ENCODE measurements at regions not wholly inside any gene's neighbourhood (a gene's known extent, or its start where the extent isn't known, plus 50 kb on each side); places are given as distances from the start of the nearest gene placed in this dataset.

DNA sequence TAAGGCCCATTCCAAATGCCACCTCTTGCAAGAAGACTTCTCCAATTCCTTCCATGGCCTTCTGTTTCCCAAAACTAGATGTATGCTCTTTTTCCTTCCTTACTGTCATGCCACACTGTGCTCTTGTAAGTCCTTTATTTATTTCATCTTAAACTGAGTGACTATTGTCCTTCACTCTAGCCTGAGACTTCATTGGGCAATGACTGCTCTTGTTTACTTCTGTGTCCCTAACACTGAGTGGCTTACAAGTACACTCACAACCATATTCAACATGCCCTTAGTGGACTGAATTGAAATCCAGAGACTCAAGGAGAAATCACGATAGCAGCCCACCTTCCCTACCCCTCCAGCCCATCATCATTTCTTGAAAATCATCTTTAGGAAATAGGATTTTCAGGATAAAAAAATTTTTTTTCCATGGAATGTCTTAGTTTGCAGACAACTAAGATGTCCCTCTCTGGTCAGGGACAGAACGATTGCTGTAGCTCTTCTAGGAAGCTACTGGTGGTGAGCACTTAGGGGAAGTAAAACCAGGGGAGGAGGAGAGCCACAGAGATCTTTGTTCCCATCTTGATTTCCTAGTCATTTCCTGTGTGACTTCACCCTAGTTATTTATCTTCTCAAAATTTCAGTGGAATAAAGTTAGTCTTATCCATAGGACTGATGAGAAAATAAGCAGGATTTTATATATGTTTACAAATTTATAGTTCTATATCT lies 80.7 kb downstream of the CYRIA start:
- 18% methylated on average over 2 of the region's 2 CpGs for WGBS (ENCODE audit: low lambda C conversion rate)
- CTCF ChIA-PET = interaction anchor here (0.6 to 5.3 kb wide), 6 partner anchors 9 to 645 kb away, joined by 3 to 25 read pairs (median 6); no protein-coding TSS in a partner anchor
- H2AFZ ChIP-seq (ENCODE audit: low read depth) = no peak overlapping the region

GRCh38 chr2:16584084-16584483 lies 81.5 kb downstream of the CYRIA start:
- no peaks in the 10 kb centered on the region for H3K36me3 ChIP-seq (replicated peaks in 1 of 2; ENCODE audit: control insufficient read depth in 1 of 2, insufficient read depth in 2 of 2, low read length in 1 of 2)
- ChIA-PET CTCF (interaction anchor here (1.0 to 5.3 kb wide), 4 partner anchors 15 to 644 kb away, joined by 3 to 25 read pairs (median 6); partner anchors contain the start of gene MYCN), POLR2A (no interaction called here)
- no peak overlapping the region for H3K4me3 ChIP-seq (ENCODE audit: low read depth in 2 of 2, low read length in 1 of 2)
- no peaks in the 10 kb centered on the region for H3K79me2 ChIP-seq (ENCODE audit: insufficient read depth)
- H3K9ac ChIP-seq = no peak overlapping the region
- no peaks in the 10 kb centered on the region for H3K9me2 ChIP-seq
- H4K20me1 ChIP-seq (ENCODE audit: insufficient read depth) = no peaks in the 10 kb centered on the region
- no peaks in the 10 kb centered on the region for H3K9me3 ChIP-seq
- no peak overlapping the region for H3K4me2 ChIP-seq
- H3K4me1 ChIP-seq (ENCODE audit: control insufficient read depth in 1 of 2, insufficient read depth in 2 of 2, low read depth in 1 of 2, low read length in 1 of 2) = no peaks in the 10 kb centered on the region
- H2AFZ ChIP-seq (ENCODE audit: low read depth) = no peak overlapping the region
- DNase-seq = no peak
- H3K27ac ChIP-seq (ENCODE audit: low read depth in 2 of 2, low read length in 1 of 2) = no peak overlapping the region
- H3K27me3 ChIP-seq (ENCODE audit: insufficient read depth) = no peaks in the 10 kb centered on the region
- H3F3A ChIP-seq (replicated peaks; ENCODE audit: insufficient read depth) = no peaks in the 10 kb centered on the region
- WGBS (ENCODE audit: low lambda C conversion rate) = 33% methylated on average over 2 of the region's 2 CpGs
- TF ChIP-seq TEAD4 (IDR thresholded peaks at IDR 0.05; ENCODE audit: borderline replicate concordance, insufficient read depth) (no peak), EP300 (IDR thresholded peaks at IDR 0.05; ENCODE audit: borderline replicate concordance in 1 of 2, low read depth in 1 of 2, low read length in 1 of 2) (no peak), CHD2 (IDR thresholded peaks at IDR 0.05; ENCODE audit: low read length, partially characterized antibody) (no peak), GATA2 (CRISPR knock-in tag; IDR thresholded peaks at IDR 0.05) (no peak), JUND (IDR thresholded peaks at IDR 0.05) (no peak), RXRA (IDR thresholded peaks at IDR 0.05; ENCODE audit: borderline replicate concordance, low read depth) (no peak), MXI1 (IDR thresholded peaks at IDR 0.05; ENCODE audit: low read depth, low read length) (no peak), NFIC (IDR thresholded peaks at IDR 0.05; ENCODE audit: borderline replicate concordance) (no peak), ELF1 (IDR thresholded peaks at IDR 0.05) (no peak), TAF1 (IDR thresholded peaks at IDR 0.05; ENCODE audit: borderline replicate concordance, low read depth, low read length) (no peak), FOSL2 (IDR thresholded peaks at IDR 0.05; ENCODE audit: borderline replicate concordance, low read depth) (no peak)
- TF ChIP-seq, protein P1, sequence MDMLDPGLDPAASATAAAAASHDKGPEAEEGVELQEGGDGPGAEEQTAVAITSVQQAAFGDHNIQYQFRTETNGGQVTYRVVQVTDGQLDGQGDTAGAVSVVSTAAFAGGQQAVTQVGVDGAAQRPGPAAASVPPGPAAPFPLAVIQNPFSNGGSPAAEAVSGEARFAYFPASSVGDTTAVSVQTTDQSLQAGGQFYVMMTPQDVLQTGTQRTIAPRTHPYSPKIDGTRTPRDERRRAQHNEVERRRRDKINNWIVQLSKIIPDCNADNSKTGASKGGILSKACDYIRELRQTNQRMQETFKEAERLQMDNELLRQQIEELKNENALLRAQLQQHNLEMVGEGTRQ (IDR thresholded peaks at IDR 0.05; ENCODE audit: borderline replicate concordance, low read depth, low read length) = no peak
- TF ChIP-seq, protein P2, sequence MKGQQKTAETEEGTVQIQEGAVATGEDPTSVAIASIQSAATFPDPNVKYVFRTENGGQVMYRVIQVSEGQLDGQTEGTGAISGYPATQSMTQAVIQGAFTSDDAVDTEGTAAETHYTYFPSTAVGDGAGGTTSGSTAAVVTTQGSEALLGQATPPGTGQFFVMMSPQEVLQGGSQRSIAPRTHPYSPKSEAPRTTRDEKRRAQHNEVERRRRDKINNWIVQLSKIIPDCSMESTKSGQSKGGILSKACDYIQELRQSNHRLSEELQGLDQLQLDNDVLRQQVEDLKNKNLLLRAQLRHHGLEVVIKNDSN (IDR thresholded peaks at IDR 0.05; ENCODE audit: borderline replicate concordance, low read depth) = no peak
- TF ChIP-seq, protein P3, sequence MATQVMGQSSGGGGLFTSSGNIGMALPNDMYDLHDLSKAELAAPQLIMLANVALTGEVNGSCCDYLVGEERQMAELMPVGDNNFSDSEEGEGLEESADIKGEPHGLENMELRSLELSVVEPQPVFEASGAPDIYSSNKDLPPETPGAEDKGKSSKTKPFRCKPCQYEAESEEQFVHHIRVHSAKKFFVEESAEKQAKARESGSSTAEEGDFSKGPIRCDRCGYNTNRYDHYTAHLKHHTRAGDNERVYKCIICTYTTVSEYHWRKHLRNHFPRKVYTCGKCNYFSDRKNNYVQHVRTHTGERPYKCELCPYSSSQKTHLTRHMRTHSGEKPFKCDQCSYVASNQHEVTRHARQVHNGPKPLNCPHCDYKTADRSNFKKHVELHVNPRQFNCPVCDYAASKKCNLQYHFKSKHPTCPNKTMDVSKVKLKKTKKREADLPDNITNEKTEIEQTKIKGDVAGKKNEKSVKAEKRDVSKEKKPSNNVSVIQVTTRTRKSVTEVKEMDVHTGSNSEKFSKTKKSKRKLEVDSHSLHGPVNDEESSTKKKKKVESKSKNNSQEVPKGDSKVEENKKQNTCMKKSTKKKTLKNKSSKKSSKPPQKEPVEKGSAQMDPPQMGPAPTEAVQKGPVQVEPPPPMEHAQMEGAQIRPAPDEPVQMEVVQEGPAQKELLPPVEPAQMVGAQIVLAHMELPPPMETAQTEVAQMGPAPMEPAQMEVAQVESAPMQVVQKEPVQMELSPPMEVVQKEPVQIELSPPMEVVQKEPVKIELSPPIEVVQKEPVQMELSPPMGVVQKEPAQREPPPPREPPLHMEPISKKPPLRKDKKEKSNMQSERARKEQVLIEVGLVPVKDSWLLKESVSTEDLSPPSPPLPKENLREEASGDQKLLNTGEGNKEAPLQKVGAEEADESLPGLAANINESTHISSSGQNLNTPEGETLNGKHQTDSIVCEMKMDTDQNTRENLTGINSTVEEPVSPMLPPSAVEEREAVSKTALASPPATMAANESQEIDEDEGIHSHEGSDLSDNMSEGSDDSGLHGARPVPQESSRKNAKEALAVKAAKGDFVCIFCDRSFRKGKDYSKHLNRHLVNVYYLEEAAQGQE (IDR thresholded peaks at IDR 0.05; ENCODE audit: low read depth, low read length) = no peak

More for the DNA sequence above, 80.7 kb downstream of the CYRIA start:
- Histone ChIP-seq H3K4me2 (no peak overlapping the region), H3K9ac (no peak overlapping the region), H3K9me3 (no peaks in the 10 kb centered on the region), H3K4me1 (ENCODE audit: control insufficient read depth in 1 of 2, insufficient read depth in 2 of 2, low read depth in 1 of 2, low read length in 1 of 2) (no peaks in the 10 kb centered on the region), H3K27me3 (ENCODE audit: insufficient read depth) (no peaks in the 10 kb centered on the region), H3K79me2 (ENCODE audit: insufficient read depth) (no peaks in the 10 kb centered on the region), H3K9me2 (no peaks in the 10 kb centered on the region), H4K20me1 (ENCODE audit: insufficient read depth) (no peaks in the 10 kb centered on the region), H3K36me3 (replicated peaks in 1 of 2; ENCODE audit: control insufficient read depth in 1 of 2, insufficient read depth in 2 of 2, low read length in 1 of 2) (no peaks in the 10 kb centered on the region), H3K4me3 (ENCODE audit: low read depth in 2 of 2, low read length in 1 of 2) (no peak overlapping the region), H3K27ac (ENCODE audit: low read depth in 2 of 2, low read length in 1 of 2) (no peak overlapping the region), H3F3A (replicated peaks; ENCODE audit: insufficient read depth) (no peaks in the 10 kb centered on the region)
- DNase-seq = no peak
- POLR2A ChIA-PET = no interaction called here
- no peak for TF ChIP-seq RAD21 (IDR thresholded peaks at IDR 0.05; ENCODE audit: low read length)
- TF ChIP-seq, protein P2 (IDR thresholded peaks at IDR 0.05; ENCODE audit: borderline replicate concordance, low read depth) = no peak
- no peak for TF ChIP-seq NRF1 (IDR thresholded peaks at IDR 0.05; ENCODE audit: low read depth, low read length)
- TF ChIP-seq, protein P4, sequence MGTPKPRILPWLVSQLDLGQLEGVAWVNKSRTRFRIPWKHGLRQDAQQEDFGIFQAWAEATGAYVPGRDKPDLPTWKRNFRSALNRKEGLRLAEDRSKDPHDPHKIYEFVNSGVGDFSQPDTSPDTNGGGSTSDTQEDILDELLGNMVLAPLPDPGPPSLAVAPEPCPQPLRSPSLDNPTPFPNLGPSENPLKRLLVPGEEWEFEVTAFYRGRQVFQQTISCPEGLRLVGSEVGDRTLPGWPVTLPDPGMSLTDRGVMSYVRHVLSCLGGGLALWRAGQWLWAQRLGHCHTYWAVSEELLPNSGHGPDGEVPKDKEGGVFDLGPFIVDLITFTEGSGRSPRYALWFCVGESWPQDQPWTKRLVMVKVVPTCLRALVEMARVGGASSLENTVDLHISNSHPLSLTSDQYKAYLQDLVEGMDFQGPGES (IDR thresholded peaks at IDR 0.05; ENCODE audit: low read depth, low read length) = no peak
- no peak for TF ChIP-seq CHD2 (IDR thresholded peaks at IDR 0.05; ENCODE audit: low read length, partially characterized antibody)
- TF ChIP-seq NFIC (IDR thresholded peaks at IDR 0.05; ENCODE audit: borderline replicate concordance) = no peak
- TF ChIP-seq MEF2A (IDR thresholded peaks at IDR 0.05; ENCODE audit: borderline replicate concordance, low read depth) = no peak
- no peak for TF ChIP-seq FOXJ3 (CRISPR knock-in tag; IDR thresholded peaks at IDR 0.05)
